Testis (tissue), 2 donors: ENCODE measurements at regions not wholly inside any gene's neighbourhood (a gene's known extent, or its start where the extent isn't known, plus 50 kb on each side); places are given as distances from the start of the nearest gene placed in this dataset.
"Not testable (repeated sequence)": the region's sequence is repeated elsewhere in the genome, so short reads cannot be mapped to it uniquely, and the experiment has no call there.

Experiments
- DNase-seq: peaks from one replicate; pipeline ENCODE4 v3.0.0-alpha.2; 2019
- H3K27ac ChIP-seq, 2 donors: fragments of 200-600 bp; sonication (generic); one replicate each; pipeline ENCODE4 v1.5.1; 2019
- H3K27me3 ChIP-seq: fragments of 200-600 bp; sonication (generic); one replicate; pipeline ENCODE4 v1.5.1; 2019
- H3K36me3 ChIP-seq: fragments of 200-600 bp; sonication (generic); one replicate; pipeline ENCODE4 v1.5.1; 2017; ENCODE audit warnings: low read depth; ENCODE audit errors: missing control alignments
- H3K4me1 ChIP-seq: fragments of 200-600 bp; sonication (generic); one replicate; pipeline ENCODE4 v1.5.1; 2019
- H3K4me3 ChIP-seq, 2 donors: fragments of 200-600 bp; sonication (generic); one replicate each; pipeline ENCODE4 v1.5.1; 2017 to 2019
- H3K9me3 ChIP-seq: fragments of 200-600 bp; sonication (generic); one replicate; pipeline ENCODE4 v1.5.1; 2017
- CTCF ChIP-seq, 3 experiments: fragments of 450-650 bp in 2 of 3; fragments of 200-600 bp in 1 of 3; sonication (generic) in 1 of 3; IDR thresholded peaks; one replicate each; pipeline ENCODE4 v1.5.1; 2016 to 2019; ENCODE audit warnings: antibody characterized with exemption in 3 of 3, mild to moderate bottlenecking in 2 of 3, moderate library complexity in 1 of 3
- POLR2A ChIP-seq: fragments of 450-650 bp; IDR thresholded peaks from one replicate; pipeline ENCODE4 v1.6.1; 2017; ENCODE audit warnings: antibody characterized with exemption, mild to moderate bottlenecking, moderate library complexity
- WGBS, 2 donors: methylation state at CpG; one replicate each; pipeline ENCODE4 v1.1.5; 2018; 5-methylcytosine and 5-hydroxymethylcytosine counted together
- intact Hi-C: fragments of 100-400 bp; cut with DNase I; formaldehyde crosslinking; loops from one replicate; pipeline ENCODE4 v1.15.1; 2023; ENCODE audit warnings: low total_unique reads

- no peaks in the 10 kb centered on the region for H3K36me3 ChIP-seq
- no peaks in the 10 kb centered on the region for H3K27me3 ChIP-seq
- H3K27ac ChIP-seq: no peak overlapping the region
- 55 to 60% methylated on average over 4 of the region's 4 CpGs for WGBS, 2 donors
- no peak for DNase-seq
- TF ChIP-seq POLR2A (no peak), CTCF (IDR thresholded peaks at IDR 0.05) (no peak)
- no peaks in the 10 kb centered on the region for H3K9me3 ChIP-seq
- intact Hi-C loops: no loop called here
- no peaks in the 10 kb centered on the region for H3K4me1 ChIP-seq
- no peak overlapping the region for H3K4me3 ChIP-seq
Measured at GRCh38 chr10:128187788-128188185, 61.6 kb upstream of the MKI67 start.

- no peaks in the 10 kb centered on the region for H3K9me3 ChIP-seq
- TF ChIP-seq CTCF (IDR thresholded peaks at IDR 0.05) (no peak), POLR2A (no peak)
- no peaks in the 10 kb centered on the region for H3K36me3 ChIP-seq
- 86 to 88% methylated on average over 4 of the region's 4 CpGs for whole genome bisulfite sequencing, 2 donors
- no peak overlapping the region for H3K27ac ChIP-seq
- no peaks in the 10 kb centered on the region for H3K4me1 ChIP-seq
- intact Hi-C loops: no loop called here
- no peak for DNase-seq
- no peaks in the 10 kb centered on the region for H3K27me3 ChIP-seq
- no peak overlapping the region for H3K4me3 ChIP-seq
Measured at GRCh38 chr10:128189176-128189575, 63.0 kb upstream of the MKI67 start.

GRCh38 chr10:128191847-128192246, 65.6 kb upstream of the MKI67 start:
- DNase-seq: no peak
- 72 to 85% methylated on average over 5 of the region's 5 CpGs for WGBS, 2 donors
- Histone ChIP-seq H3K4me1 (no peaks in the 10 kb centered on the region), H3K4me3 (no peak overlapping the region), H3K9me3 (no peaks in the 10 kb centered on the region), H3K27me3 (no peaks in the 10 kb centered on the region), H3K27ac (no peak overlapping the region), H3K36me3 (no peaks in the 10 kb centered on the region)
- intact Hi-C loops: no loop called here
- TF ChIP-seq CTCF (IDR thresholded peaks at IDR 0.05): no peak
- TF ChIP-seq POLR2A: no peak

GRCh38 chr10:128201826-128202225, 75.6 kb upstream of the MKI67 start:
- intact Hi-C loops, H3K4me1 ChIP-seq, DNase-seq, H3K36me3 ChIP-seq, H3K9me3 ChIP-seq, H3K27me3 ChIP-seq, H3K4me3 ChIP-seq, H3K27ac ChIP-seq: not testable (repeated sequence)
- WGBS, 2 donors: 97 to 98% methylated on average over 2 of the region's 2 CpGs

- Histone ChIP-seq H3K4me3 (no peak overlapping the region), H3K36me3 (no peaks in the 10 kb centered on the region), H3K27ac (no peak overlapping the region), H3K4me1 (no peaks in the 10 kb centered on the region), H3K27me3 (no peaks in the 10 kb centered on the region), H3K9me3 (no peaks in the 10 kb centered on the region)
- intact Hi-C loops: no loop called here
- no peak for DNase-seq
- TF ChIP-seq CTCF (IDR thresholded peaks at IDR 0.05): no peak
- TF ChIP-seq POLR2A: no peak
Measured at GRCh38 chr10:128203028-128203427, 76.8 kb upstream of the MKI67 start.

- H3K27me3 ChIP-seq, H3K36me3 ChIP-seq, H3K4me1 ChIP-seq, H3K4me3 ChIP-seq, H3K27ac ChIP-seq, H3K9me3 ChIP-seq, intact Hi-C loops, DNase-seq: not testable (repeated sequence)
- 89 to 97% methylated on average over 3 of the region's 3 CpGs for WGBS, 2 donors
Measured at GRCh38 chr10:128205591-128205990, 79.4 kb upstream of the MKI67 start.
